ENCODE measurements at regions not wholly inside any gene's neighbourhood (a gene's known extent, or its start where the extent isn't known, plus 50 kb on each side); places are given as distances from the start of the nearest gene placed in this dataset.

- TF ChIP-seq NFIX (CRISPR knock-in tag; IDR thresholded peaks at IDR 0.05; ENCODE audit: low read depth) (no peak), CREM (IDR thresholded peaks at IDR 0.05; ENCODE audit: low read depth) (peak; percentile 87), ZBTB17 (CRISPR knock-in tag; IDR thresholded peaks at IDR 0.05) (peak; percentile 82), STAT6 (CRISPR knock-in tag; IDR thresholded peaks at IDR 0.05) (no peak), MLLT1 (IDR thresholded peaks at IDR 0.05) (peak; percentile 98 to 99), ZNF407 (IDR thresholded peaks at IDR 0.05; ENCODE audit: low read depth) (peak; percentile 45; the same call in 1 of the 2 replicates), GABPB2 (CRISPR knock-in tag; conservative IDR thresholded peaks at IDR 0.05) (no peak), LEF1 (IDR thresholded peaks at IDR 0.05) (peak; percentile 100)
- TF ChIP-seq, protein P1, sequence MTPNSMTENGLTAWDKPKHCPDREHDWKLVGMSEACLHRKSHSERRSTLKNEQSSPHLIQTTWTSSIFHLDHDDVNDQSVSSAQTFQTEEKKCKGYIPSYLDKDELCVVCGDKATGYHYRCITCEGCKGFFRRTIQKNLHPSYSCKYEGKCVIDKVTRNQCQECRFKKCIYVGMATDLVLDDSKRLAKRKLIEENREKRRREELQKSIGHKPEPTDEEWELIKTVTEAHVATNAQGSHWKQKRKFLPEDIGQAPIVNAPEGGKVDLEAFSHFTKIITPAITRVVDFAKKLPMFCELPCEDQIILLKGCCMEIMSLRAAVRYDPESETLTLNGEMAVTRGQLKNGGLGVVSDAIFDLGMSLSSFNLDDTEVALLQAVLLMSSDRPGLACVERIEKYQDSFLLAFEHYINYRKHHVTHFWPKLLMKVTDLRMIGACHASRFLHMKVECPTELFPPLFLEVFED (CRISPR knock-in tag; conservative IDR thresholded peaks at IDR 0.05): peak; percentile 13; the same call in 1 of the 2 replicates
Measured at GRCh38 chr7:16268821-16269768, 152.2 kb downstream of the CRPPA start (continued).
